Left colon (tissue), 2 donors: ENCODE measurements at regions not wholly inside any gene's neighbourhood (a gene's known extent, or its start where the extent isn't known, plus 50 kb on each side); places are given as distances from the start of the nearest gene placed in this dataset.

Experiments
- ATAC-seq: fragments of 200-7000 bp; cut with Tn5 transposase; one replicate; pipeline ENCODE4 v1.9.1; 2020; ENCODE audit warnings: mild to moderate bottlenecking, moderate library complexity
- DNase-seq, 2 donors: peaks; one replicate each; pipeline ENCODE4 v3.0.0-alpha.2; 2020
- intact Hi-C, 2 donors: fragments of 100-400 bp; cut with DNase I in 1 of 2; cut with micrococcal nuclease in 1 of 2; formaldehyde crosslinking; loops; one replicate each; pipeline versions ENCODE4 v1.11.2 to v1.14.0; 2022; cut with DNase I, micrococcal nuclease
- donor health status: DM: no; HTN: no; CAD: no.
- donor health status: DM: yes; HTN: yes; CAD: no.

- ATAC-seq, result no peak
- no peak for DNase-seq
- intact Hi-C loops, result no loop called here
These were observed 129.0 kb upstream of the CARD18 start for GRCh38 chr11:105268404-105269062.

- DNase-seq (no peak), ATAC-seq (no peak)
- intact Hi-C loops, result no loop called here
These were observed 126.3 kb upstream of the CARD18 start for GRCh38 chr11:105265845-105266244.

DNA sequence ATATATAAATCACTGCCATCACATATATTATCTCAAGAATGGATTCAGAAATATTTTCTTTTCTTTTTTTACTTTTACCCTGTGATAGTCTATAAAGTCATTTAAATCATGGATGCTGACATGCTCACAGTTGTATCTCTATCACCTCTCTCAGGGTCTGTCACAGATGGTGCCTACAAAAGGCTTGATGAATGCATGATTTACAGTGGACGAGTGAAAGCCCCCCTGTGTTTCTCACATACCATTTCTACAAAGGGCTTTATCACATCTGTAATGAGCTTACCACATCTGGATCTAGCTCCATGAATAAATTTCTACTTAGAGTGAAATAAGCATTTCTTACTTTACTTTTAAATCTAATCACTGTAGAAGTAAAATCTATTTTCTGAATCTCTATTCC lies 121.4 kb upstream of the CARD18 start:
- no peak for ATAC-seq
- DNase-seq, result no peak
- intact Hi-C loops, result no loop called here

DNA sequence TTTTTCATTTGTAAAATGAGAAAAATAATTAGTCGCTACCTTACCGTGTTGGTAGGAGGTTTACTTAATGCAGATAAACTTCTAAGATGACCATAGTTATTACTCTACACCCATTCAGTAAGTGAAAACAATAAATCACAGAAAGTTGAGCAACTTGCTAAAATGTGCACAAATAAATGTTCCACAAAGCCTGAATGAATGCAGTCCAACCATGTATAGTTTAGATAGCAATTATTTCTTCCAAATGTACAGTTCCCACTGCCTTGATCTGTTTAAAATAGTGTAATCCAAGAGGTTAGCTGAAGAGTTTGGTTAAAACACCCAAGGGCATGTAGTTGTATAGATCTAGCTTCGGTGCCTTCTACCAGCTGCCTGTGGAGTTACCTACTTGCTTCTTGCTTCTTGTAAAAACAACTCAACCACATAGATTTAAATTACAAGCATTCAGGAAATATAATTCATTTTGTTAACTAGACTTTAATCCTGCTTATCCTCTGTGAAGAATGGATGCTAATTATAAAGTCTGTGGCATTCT lies 106.3 kb upstream of the CARD18 start:
- intact Hi-C loops, result no loop called here
- DNase-seq (no peak), ATAC-seq (no peak)

- intact Hi-C loops, result no loop called here
- ATAC-seq, result no peak
- DNase-seq, result no peak
These were observed 104.7 kb upstream of the CARD18 start for GRCh38 chr11:105244160-105244825.

- intact Hi-C loops, result no loop called here
- ATAC-seq, result no peak
- DNase-seq, result no peak
These were observed 101.6 kb upstream of the CARD18 start for GRCh38 chr11:105241136-105241535.

DNA sequence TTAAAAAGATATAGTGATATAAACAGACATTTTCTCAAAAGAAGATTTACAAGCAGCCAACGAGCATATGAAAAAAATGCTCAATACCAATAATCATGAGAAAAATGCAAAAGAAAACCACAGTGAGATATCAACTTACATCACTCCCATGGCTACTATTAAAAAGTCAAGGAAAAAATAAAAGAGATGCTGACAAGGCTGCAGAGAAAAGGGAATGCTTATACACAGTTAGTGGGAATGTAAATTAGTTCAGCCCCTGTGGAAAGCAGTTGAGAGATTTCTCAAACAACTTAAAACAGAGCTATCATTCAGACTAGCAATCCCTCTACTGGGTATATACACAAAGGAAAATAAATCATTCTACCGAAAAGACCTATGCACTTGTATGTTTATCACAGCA lies 97.1 kb upstream of the CARD18 start:
- intact Hi-C loops, result no loop called here
- no peak for ATAC-seq
- DNase-seq, result no peak

- ATAC-seq, result no peak
- intact Hi-C loops, result no loop called here
These were observed 93.7 kb upstream of the CARD18 start for GRCh38 chr11:105233285-105233684.

DNA sequence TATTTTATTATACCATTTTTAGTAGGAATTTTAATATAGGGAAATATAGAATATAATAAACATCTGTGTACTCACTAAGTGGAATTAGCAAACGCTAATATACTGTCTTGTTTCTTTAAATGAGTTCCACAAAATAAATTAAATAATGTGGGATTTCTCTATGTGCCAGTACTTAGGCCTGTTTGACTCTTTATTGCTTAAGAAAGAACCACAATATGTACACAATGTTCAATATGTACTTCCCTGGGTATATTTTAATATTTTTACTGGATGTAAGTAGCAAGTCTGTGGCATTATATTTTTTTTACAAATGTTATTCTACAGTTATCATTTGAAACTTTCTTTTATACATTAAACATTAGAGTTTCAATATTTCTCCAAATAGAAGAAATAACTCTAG lies 92.5 kb upstream of the CARD18 start:
- no peak for DNase-seq
- intact Hi-C loops, result no loop called here
- no peak for ATAC-seq

More at GRCh38 chr11:105233285-105233684, 93.7 kb upstream of the CARD18 start:
- no peak for DNase-seq

GRCh38 chr11:105230586-105230985 lies 91.0 kb upstream of the CARD18 start:
- ATAC-seq (peak; percentile 100), DNase-seq (no peak)
- intact Hi-C loops, result no loop called here

DNA sequence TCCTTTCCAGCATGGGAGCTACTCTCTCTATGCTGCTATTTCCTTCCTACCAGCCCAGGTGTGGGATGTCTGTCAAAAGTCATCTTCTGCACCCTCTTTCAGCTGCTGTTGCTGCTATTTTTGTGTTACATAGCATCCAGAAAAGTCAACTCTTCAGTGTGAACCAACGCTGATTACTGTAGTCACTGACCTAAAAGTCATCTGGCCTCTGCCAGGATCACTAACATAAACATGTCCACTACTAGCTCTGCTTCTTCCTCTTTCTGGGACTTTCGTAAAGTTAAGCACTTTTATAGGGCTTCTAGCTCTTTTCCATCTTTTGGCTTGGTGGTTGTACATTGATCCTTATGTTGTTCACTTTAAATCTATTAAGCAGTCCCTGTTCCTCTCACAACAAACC lies 90.2 kb upstream of the CARD18 start:
- intact Hi-C loops, result no loop called here
- no peak for ATAC-seq
- no peak for DNase-seq

GRCh38 chr11:105229257-105229656 lies 89.7 kb upstream of the CARD18 start:
- DNase-seq (no peak), ATAC-seq (no peak)
- intact Hi-C loops, result no loop called here

DNA sequence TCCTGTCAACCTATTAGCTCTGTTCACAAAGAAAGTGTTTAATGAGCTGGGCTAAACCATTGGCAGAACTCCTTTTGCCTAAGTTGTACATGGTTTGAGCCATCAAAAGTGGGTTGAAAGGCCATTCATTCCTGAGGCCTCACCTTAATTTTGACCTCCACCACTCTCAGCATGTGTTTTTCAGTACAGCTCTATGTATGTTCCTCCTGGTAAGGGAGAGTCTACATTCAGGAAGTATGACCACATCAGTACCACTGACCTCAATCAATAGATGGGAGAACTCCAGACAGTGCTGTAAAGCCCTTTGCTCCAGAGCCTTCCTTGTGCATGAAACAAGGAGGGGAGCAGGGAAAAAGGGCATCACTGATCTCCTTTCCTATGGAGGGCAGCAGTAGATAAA lies 87.8 kb upstream of the CARD18 start:
- DNase-seq (no peak), ATAC-seq (no peak)
- intact Hi-C loops, result no loop called here

GRCh38 chr11:105226766-105227165 lies 87.2 kb upstream of the CARD18 start:
- ATAC-seq, result no peak
- intact Hi-C loops, result no loop called here
- no peak for DNase-seq

DNA sequence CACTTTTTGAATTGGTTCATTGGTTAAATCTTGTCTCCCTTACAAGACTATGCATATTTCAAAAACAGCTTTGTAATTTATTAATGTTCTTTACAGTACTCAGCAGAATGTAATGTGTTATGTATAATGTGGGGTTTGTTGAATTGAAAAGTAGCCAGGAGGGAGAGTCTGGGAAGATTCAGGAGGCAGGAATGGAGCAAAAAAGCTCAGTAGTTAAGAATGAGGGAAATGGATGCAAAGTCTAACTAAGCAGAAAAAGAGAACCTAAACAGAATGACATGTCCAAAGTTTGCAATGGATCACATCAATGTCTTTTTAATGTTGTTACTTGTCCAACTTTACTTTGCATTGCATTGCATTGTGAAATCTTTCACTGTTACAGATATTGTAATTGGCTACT lies 86.5 kb upstream of the CARD18 start:
- intact Hi-C loops, result no loop called here
- no peak for ATAC-seq
- no peak for DNase-seq

GRCh38 chr11:105224482-105225253 lies 85.1 kb upstream of the CARD18 start:
- ATAC-seq (no peak), DNase-seq (no peak)
- intact Hi-C loops, result no loop called here

DNA sequence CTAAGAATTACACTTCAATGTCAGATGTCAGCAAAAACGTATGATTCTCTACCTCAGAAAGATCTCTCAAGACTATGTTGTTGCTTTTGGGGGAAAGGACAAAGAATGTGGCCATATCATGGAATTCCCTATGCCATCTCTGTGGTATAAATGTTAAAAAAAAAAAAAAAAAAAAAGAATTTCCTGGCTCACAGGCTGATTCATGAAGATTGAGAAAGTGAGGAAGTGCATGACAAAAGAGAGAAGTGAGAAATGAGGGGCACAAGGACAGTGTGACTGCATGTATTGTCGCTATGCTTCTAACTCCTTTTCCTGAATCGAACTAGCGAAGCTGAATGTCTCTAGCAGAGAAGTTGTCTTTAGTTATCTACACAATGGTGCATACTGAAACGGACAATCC lies 80.6 kb upstream of the CARD18 start:
- intact Hi-C loops, result no loop called here
- ATAC-seq (no peak), DNase-seq (no peak)

GRCh38 chr11:105219670-105220069 lies 80.1 kb upstream of the CARD18 start:
- DNase-seq (no peak), ATAC-seq (no peak)
- intact Hi-C loops, result no loop called here

DNA sequence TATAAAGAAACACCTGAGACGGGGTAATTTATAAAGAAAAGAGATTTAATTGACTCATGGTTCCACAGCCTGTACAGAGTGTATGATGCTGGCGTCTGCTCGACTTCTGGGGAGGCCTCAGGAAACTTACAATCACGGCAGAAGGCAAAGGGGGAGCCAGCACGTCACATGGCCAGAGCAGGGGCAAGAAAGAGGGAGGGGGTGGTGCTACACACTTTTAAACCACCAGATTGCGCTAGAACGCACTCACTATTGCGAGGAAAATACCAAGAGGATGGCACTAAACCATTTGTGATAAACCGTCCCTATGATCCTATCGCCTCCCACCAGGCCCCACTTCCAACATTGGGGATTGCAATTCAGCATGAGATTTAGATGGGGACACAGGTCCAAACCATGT lies 79.7 kb upstream of the CARD18 start:
- ATAC-seq, result no peak
- intact Hi-C loops, result no loop called here
- no peak for DNase-seq

DNA sequence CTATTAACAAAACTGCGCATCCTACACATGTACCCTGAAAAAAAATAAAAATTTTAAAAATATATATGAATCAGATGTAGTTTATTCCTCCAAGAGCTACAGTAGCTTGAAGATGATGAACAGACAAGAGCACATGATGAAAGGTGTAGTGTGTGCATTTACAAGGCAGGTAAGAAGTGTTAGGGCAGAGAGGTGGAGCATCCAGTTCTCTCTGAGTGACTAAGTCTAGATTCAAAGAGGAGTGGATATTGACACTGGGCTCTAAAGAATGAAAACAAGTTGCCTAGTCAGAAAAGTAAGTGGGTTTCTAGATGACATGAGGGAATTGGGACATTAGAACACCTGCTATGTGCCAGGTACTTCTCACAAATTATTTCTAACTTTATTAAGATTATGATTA lies 76.0 kb upstream of the CARD18 start:
- intact Hi-C loops, result no loop called here
- no peak for ATAC-seq

More for the DNA sequence above, 76.0 kb upstream of the CARD18 start:
- DNase-seq, result no peak
